ENCODE measurements at regions not wholly inside any gene's neighbourhood (a gene's known extent, or its start where the extent isn't known, plus 50 kb on each side); places are given as distances from the start of the nearest gene placed in this dataset.
"Not testable (repeated sequence)": the region's sequence is repeated elsewhere in the genome, so short reads cannot be mapped to it uniquely, and the experiment has no call there.

DNA sequence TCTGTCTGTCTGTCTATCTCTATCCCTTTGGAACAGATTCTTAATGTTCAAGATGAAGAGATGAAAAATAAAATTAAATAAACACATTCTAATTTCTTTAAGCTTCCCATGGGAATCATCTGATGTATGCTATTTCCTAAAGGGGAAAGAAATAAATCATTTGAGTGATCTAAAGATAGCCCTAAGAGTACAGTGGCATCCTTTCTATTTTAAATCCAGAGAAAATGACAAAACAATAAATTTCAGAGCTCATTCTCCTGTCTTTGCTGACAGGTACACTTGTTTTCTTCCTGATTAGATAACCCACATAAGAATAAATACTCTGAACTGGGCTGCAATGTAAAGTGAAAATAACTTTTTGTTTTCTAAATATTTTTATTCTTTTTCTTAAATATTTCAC is 550.4 kb downstream of the JRKL start:
- DNase-seq = no peak

GRCh38 chr11:96942855-96943254 is 553.0 kb downstream of the JRKL start:
- no peak for DNase-seq

DNA sequence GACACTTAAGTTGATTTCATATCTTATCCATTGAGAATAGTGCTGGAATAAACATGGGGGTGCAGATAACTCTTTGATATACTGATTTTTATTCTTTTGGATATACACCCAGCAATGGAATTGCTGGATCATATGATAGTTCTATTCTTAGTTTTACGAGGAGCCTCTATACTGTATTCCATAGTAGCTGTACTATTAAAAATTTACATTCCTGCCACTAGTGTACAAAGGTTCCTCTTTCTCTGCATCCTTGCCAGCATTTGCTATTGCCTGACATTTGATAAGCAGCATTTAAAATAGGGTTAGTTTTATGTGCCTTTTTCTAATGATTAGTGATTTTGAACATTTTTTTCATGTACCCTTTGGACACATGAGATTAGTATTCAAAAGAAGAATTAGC is 554.2 kb downstream of the JRKL start:
- no peak for DNase-seq

GRCh38 chr11:96948066-96948465 is 558.3 kb downstream of the JRKL start:
- DNase-seq = no peak

DNA sequence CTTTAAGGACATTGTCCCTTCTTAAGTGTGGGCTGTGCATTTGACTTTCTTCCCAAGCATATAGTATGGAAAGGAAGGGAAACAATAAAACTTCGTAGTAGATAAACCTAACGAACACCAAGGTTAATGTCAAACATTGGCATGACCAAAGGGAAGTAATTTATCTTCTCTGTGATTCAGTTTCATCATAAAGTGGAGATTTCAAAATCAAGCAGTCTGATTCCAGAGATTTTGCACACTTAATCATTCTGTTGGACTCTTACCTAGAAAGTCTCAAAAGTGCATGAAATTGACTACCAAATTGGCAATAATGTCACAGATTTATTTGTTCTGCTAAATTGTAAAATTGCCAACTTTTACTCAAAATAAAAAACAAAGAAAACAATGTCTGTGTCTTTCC is 559.7 kb downstream of the JRKL start:
- DNase-seq = no peak

GRCh38 chr11:96954587-96955242 is 564.9 kb downstream of the JRKL start:
- no peak for DNase-seq

GRCh38 chr11:96960476-96960875 is 570.7 kb downstream of the JRKL start:
- no peak for DNase-seq

DNA sequence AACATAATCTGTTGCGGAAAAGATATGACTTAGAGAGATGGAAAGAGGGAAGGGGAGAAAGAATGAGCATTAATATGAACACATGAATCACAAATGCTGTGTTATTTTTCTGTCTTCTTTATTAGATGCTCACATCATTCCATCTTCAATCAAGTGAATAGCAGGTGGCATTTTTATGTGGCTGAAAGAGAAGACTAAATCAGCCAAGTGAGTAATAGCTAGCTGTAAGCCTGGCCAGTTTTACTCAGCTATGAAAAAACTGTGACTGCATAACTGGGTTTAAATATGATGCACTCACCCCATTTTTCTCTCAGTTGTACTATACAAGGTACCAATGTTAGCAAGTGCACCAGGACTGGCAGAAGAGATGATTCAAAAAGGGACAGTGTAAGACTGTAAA is 571.1 kb downstream of the JRKL start:
- no peak for DNase-seq

- DNase-seq = no peak
Measured at GRCh38 chr11:96961931-96962330, 572.1 kb downstream of the JRKL start.

DNA sequence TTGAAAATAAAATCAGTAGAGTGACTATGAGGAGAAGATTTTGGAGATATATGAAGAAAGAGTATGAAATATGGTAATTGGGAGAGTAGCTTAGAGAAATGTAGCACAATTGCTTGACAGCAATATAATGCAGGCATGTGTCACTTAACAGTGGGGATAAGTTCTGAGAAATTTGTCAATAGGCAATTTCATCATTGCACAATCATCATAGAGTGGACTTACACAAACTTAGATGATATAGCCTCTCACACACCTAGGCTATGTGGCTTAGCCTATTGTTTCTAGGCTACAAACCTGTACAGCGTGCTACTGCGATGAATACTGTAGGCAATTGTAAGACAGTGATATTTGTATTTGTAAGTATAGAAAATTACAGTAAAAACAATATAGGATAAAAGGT is 573.6 kb downstream of the JRKL start:
- DNase-seq = no peak

DNA sequence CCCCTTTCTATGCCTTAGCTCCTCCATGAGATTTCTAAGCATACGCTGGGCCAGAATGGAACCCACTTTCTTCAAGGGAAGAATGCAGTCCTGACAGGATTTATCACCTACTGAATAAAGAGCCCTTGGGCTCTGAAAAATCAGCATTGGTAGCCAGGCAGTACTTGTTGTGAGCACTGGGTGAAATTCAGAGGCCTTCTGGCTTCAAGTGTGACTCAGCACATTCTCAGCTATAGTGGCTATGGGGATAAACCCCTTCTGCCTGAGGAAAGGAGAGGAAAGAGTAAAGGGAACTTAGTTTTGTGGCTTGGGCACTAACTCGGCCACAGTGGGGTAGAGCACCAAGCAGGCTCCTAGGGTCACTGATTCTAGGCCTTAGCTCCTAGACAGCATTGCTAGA is 574.8 kb downstream of the JRKL start:
- DNase-seq = no peak

GRCh38 chr11:96967616-96968015 is 577.8 kb downstream of the JRKL start:
- DNase-seq = no peak

DNA sequence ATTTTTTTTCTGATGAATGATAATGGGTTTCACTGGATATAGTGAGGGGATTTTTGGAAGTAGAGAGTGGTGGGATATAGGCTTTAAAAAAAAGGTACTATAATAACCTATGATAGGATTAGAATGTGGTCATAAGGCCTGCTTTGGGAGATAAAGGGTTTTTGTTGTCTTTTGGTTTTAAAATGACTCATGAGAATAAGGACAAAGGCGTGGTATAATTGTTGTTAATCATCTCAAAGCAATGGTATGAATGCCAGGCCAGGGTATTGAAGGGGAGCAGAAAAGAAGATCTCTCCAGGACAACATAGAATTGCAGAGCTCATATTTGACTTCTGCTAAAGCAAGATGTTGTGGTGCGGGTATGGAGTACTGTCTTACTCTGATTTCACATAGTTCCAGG is 579.4 kb downstream of the JRKL start:
- DNase-seq = no peak

GRCh38 chr11:96978751-96979150 is 588.9 kb downstream of the JRKL start:
- no peak for DNase-seq

- DNase-seq = no peak
Measured at GRCh38 chr11:96986516-96986915, 596.7 kb downstream of the JRKL start.

GRCh38 chr11:96990914-96991313 is 601.1 kb downstream of the JRKL start:
- no peak for DNase-seq

DNA sequence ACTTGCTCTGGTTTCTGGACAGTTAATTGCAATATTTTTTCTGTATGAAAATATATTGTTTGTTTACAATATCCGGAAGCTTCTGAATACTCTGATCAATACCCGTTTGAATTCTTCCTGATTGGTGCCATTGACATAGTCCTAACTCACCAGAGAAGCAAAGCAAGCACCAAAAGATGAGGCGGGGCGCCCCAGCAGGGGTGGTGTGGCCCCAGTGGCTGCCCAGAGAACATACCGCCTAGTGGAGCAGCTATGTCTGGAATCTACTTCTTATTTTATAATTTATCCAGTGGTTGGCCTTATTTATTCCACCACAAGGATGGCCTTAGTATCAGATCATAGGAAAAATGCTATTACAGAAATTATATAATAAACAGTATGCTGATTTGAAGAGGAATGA is 610.7 kb downstream of the JRKL start:
- no peak for DNase-seq

DNA sequence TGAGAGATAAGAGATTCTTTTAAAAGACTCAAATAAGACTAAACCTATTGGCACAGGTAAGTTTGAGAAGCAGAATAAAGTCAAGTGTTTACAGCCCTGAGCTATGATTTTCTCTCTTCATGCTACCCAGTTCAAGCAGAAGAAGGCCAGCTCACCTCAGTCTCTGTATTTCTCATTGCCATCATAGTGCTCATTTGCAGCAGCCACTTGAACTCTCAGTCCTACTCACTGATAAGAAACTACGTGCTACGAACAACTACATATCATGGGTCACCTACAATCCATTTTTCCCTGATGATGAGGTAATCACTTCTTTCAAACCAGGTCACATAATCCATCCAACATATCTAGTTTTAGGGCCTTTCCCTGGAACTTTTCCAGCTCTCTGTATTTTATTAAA is 617.5 kb downstream of the JRKL start:
- DNase-seq = no peak

GRCh38 chr11:97009613-97010012 is 619.8 kb downstream of the JRKL start:
- no peak for DNase-seq

GRCh38 chr11:97010997-97011396 is 621.2 kb downstream of the JRKL start:
- DNase-seq = not testable (repeated sequence)

DNA sequence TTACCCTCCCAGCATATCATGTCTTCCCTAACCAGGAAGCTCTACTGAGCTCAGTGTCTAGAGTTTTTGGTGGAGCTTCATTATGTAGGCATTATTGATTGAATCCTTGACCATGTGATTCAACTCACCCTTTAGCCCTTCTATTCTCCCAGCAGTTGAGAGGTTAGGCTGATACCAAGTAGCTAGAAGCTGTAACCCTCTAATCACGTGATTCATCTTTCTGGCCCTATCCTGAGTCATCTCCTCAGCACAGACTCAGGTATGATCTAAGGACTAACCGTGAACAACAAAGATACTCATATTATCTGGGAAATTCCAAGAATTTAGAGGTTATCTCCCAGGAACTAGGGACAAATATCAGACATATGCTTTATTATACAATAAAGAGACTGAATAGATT is 625.5 kb downstream of the JRKL start:
- no peak for DNase-seq

DNA sequence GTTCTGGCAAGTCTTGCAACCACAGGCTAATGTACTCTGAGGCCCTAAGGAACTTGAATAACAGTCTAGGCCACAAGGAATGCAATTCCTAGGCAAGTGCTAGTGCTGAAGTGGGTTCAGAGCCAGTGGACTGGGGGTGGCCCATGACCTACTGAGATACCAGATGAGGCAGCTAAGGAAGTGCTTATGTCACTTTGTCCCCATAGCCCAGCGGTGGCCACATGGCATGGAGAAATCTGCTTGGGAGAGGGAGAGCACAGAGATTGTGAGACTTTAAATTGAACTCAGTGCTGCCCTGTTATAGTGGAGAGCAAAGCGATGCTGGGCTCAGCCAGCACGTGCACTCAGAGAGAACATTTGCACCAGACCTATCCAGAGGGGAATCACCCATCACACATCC is 629.5 kb downstream of the JRKL start:
- no peak for DNase-seq

GRCh38 chr11:97019754-97020153 is 629.9 kb downstream of the JRKL start:
- no peak for DNase-seq

GRCh38 chr11:97022955-97023354 is 633.1 kb downstream of the JRKL start:
- DNase-seq = no peak

- DNase-seq = no peak
Measured at GRCh38 chr11:97028836-97029406, 639.1 kb downstream of the JRKL start.
